Fibroblast of skin of right quadriceps (primary cell): ENCODE measurements at regions not wholly inside any gene's neighbourhood (a gene's known extent, or its start where the extent isn't known, plus 50 kb on each side); places are given as distances from the start of the nearest gene placed in this dataset.

ENCODE experiments used
- DNase-seq: peaks from one replicate; pipeline ENCODE4 v3.0.0-alpha.2; 2013

- DNase-seq, result no peak
These were observed 117.3 kb upstream of the ADAMTS19 start for GRCh38 chr5:129342796-129343195.

GRCh38 chr5:129345213-129345924, 114.7 kb upstream of the ADAMTS19 start:
- DNase-seq, result no peak

- no peak for DNase-seq
These were observed 103.3 kb upstream of the ADAMTS19 start for GRCh38 chr5:129356846-129357245.

GRCh38 chr5:129358069-129358468, 102.0 kb upstream of the ADAMTS19 start:
- DNase-seq, result no peak

GRCh38 chr5:129359450-129359849, 100.6 kb upstream of the ADAMTS19 start:
- no peak for DNase-seq

GRCh38 chr5:129361441-129362025, 98.6 kb upstream of the ADAMTS19 start:
- DNase-seq, result peak; percentile 18

- peak; percentile 3 for DNase-seq
These were observed 97.6 kb upstream of the ADAMTS19 start for GRCh38 chr5:129362456-129362855.

GRCh38 chr5:129363991-129364390, 96.1 kb upstream of the ADAMTS19 start:
- DNase-seq, result no peak

GRCh38 chr5:129367883-129368282, 92.2 kb upstream of the ADAMTS19 start:
- DNase-seq, result peak; percentile 61

GRCh38 chr5:129372025-129372424, 88.1 kb upstream of the ADAMTS19 start:
- no peak for DNase-seq

- no peak for DNase-seq
These were observed 82.6 kb upstream of the ADAMTS19 start for GRCh38 chr5:129377504-129377903.

GRCh38 chr5:129378961-129379360, 81.1 kb upstream of the ADAMTS19 start:
- no peak for DNase-seq

- no peak for DNase-seq
These were observed 80.7 kb upstream of the ADAMTS19 start for GRCh38 chr5:129379406-129379805.

GRCh38 chr5:129382921-129383672, 77.0 kb upstream of the ADAMTS19 start:
- peak; percentile 32 for DNase-seq

GRCh38 chr5:129384193-129384592, 75.9 kb upstream of the ADAMTS19 start:
- DNase-seq, result no peak

- DNase-seq, result peak; percentile 15
These were observed 75.4 kb upstream of the ADAMTS19 start for GRCh38 chr5:129384736-129385135.

GRCh38 chr5:129387944-129388343, 72.2 kb upstream of the ADAMTS19 start:
- no peak for DNase-seq

GRCh38 chr5:129392681-129393080, 67.4 kb upstream of the ADAMTS19 start:
- no peak for DNase-seq

GRCh38 chr5:129395247-129395646, 64.9 kb upstream of the ADAMTS19 start:
- DNase-seq, result no peak

GRCh38 chr5:129398026-129398678, 61.9 kb upstream of the ADAMTS19 start:
- no peak for DNase-seq

GRCh38 chr5:129399069-129399468, 61.0 kb upstream of the ADAMTS19 start:
- no peak for DNase-seq

GRCh38 chr5:129400395-129400983, 59.6 kb upstream of the ADAMTS19 start:
- no peak for DNase-seq

GRCh38 chr5:129405222-129405621, 54.9 kb upstream of the ADAMTS19 start:
- DNase-seq, result peak; percentile 4
